GM21576 (cell line): ENCODE measurements at regions not wholly inside any gene's neighbourhood (a gene's known extent, or its start where the extent isn't known, plus 50 kb on each side); places are given as distances from the start of the nearest gene placed in this dataset.
"Not testable (repeated sequence)": the region's sequence is repeated elsewhere in the genome, so short reads cannot be mapped to it uniquely, and the experiment has no call there.

Source experiments
- ATAC-seq: cut with Tn5 transposase; IDR thresholded peaks from one replicate; pipeline ENCODE4 v1.9.1; 2021; ENCODE audit warnings: mild to moderate bottlenecking, moderate library complexity; ENCODE audit not compliant: unreplicated experiment

GRCh38 chrX:22526339-22526738 lies 253.6 kb downstream of the CBLL2 start:
- peak; percentile 99 for ATAC-seq

GRCh38 chrX:22527302-22527701 lies 254.6 kb downstream of the CBLL2 start:
- ATAC-seq: no peak

DNA sequence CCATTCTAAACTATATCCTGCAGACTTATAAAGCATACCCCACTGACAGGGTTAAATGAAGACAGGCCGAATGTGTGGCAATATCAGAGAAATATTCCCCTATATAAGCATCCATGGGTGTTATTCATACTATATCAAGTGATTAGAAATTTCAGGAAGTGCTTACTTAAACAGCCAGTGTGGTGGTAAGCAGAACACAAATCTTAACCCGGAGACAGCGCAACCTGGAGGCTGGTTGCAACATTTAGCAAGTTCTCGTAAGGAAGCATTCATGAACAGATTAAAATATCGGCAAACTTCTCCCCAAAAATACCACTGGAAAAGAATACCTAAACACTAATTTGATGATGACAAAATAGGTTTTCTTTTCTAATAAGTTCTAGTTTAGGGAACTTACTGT lies 261.2 kb downstream of the CBLL2 start:
- ATAC-seq: no peak

- no peak for ATAC-seq
Observed at GRCh38 chrX:22534643-22535042, 261.9 kb downstream of the CBLL2 start.

GRCh38 chrX:22536746-22537304 lies 264.1 kb downstream of the CBLL2 start:
- ATAC-seq: no peak

DNA sequence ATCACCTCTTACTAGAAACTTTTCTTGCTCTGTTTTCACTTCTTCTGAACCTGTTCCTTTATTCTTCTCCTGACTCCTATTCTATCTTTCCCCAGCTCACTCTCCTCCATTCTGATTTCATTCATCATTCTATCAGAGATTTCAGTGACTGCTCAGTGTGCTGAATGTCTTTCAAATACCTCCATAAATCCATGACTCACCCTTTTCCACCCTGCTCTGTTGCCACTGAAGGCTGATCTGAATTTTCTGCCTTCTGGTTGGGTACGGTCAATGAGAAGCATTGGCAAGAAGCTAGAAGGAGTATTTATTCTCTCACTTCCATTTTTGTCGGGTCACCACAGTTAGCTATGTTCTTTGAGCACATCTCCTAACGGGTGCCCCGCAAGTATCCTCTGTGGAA lies 265.9 kb downstream of the CBLL2 start:
- no peak for ATAC-seq

DNA sequence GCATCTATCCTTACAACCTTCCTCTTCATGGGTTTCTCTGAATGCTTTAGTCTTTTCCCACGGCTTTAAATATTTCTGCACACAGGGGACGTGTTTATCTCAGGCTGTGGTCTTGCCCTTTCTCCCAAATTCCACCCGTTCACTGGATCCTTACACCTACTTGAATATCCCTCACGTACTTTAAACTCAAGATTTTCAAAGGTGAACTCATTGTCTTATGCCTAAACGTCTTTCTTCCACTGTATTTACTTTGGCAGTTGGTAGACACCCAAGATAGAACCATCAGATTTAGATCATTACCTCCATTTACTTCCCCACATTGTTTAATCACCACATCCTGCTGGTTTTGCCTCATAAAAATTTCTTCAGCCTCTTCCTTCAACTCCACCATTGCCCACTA lies 269.2 kb downstream of the CBLL2 start:
- no peak for ATAC-seq

GRCh38 chrX:22542641-22543040 lies 269.9 kb downstream of the CBLL2 start:
- ATAC-seq: no peak

- no peak for ATAC-seq
Observed at GRCh38 chrX:22559506-22559905, 286.8 kb downstream of the CBLL2 start.

- ATAC-seq: no peak
Observed at GRCh38 chrX:22575161-22575845, 302.6 kb downstream of the CBLL2 start.

DNA sequence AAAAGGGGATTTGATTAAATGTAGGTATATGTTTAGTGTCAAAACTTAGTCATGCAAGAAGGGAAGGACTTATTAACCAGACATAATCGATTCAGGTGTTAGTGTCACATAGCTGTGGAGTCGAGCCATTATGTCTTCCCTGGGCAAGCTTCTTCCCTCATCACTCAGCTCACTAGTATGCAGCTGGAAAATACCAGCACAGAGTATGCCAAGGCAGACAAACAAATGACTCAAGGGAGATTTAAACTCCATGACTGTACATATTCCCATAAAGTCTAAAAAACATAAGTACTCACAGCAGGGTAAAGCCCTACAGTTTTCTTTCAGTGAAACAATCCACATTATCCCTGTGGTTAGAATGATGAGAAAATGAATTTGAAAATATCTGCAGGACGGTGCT lies 304.5 kb downstream of the CBLL2 start:
- ATAC-seq: no peak

DNA sequence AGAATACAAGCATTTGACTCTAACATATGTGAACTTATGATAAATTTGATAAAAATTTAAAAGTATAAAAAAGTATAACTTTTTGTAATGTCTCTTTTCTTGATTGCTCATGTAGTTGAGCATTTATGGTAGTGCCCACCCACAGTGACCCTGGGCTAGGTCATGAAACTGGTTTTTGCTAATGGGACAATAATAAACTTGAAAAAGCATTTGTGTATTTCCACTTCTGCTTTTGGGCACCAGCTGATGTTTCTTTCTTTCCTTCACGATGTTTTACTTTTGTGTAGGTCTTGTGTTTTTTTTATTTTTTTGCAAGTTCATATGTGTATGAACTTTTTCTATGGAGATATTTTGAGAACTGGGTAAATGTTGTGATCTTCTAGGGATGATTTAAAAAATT lies 313.1 kb downstream of the CBLL2 start:
- ATAC-seq: peak; percentile 85

GRCh38 chrX:22589845-22590244 lies 317.1 kb downstream of the CBLL2 start:
- ATAC-seq: no peak

DNA sequence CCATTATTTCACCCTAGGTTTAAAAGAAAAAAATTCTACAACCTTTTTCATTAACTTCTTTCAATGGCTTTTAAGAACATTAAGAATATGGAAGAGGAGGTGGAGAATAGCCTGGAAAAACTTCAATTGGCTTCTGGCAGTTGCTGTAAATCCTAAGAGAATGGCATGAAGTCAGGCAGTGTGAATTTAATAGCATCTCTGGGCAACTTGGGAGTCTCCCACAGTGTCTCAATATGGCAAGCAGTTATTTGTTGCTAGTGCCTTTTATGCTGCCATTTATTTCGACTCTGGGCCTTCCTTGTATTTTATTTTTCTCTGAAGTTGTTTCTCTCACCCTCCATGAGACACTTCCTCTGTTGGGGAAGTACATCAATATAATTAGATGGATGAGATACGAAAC lies 322.1 kb downstream of the CBLL2 start:
- no peak for ATAC-seq

GRCh38 chrX:22603060-22603459 lies 330.3 kb downstream of the CBLL2 start:
- no peak for ATAC-seq

- ATAC-seq: not testable (repeated sequence)
Observed at GRCh38 chrX:22609452-22609851, 336.7 kb downstream of the CBLL2 start.

DNA sequence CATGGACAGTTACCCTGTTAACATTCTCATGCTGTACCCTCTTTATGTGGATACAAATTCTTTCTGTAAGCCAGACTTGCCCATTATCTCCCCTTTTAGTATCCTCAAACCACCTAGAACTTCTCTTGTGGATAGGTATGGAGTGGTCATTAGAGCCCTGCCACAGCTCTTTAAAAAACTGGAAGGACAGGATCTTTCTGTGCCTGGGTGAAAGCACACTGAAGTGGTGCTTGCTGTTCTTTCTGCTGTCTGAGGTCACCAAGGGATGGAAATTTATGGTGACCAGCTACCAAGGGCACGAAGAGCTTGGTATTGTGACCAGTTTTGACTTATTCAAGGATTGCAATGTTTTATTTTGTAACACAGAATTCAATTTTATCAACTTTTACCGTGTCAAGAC lies 344.2 kb downstream of the CBLL2 start:
- ATAC-seq: no peak

- no peak for ATAC-seq
Observed at GRCh38 chrX:22627576-22627975, 354.9 kb downstream of the CBLL2 start.

DNA sequence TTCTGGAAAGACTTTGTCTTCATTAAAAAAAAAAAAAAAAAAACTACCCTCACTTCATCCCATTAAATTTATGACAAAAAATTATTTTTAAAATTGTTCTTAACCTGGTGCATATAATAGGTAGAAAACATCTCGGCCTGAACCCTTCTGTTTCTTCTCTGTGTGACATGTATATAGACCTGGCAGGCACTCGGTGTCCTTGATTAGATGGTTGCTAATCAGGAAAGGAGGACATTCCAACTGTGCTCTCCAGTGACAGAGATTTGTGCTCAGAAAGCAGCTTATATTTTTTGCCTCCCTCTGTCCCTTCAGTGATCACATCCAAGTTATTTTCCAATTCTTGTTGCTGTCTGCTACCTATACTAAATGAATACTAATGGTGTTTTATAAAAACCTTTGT lies 355.6 kb downstream of the CBLL2 start:
- ATAC-seq: no peak

- no peak for ATAC-seq
Observed at GRCh38 chrX:22629105-22629725, 356.5 kb downstream of the CBLL2 start.

DNA sequence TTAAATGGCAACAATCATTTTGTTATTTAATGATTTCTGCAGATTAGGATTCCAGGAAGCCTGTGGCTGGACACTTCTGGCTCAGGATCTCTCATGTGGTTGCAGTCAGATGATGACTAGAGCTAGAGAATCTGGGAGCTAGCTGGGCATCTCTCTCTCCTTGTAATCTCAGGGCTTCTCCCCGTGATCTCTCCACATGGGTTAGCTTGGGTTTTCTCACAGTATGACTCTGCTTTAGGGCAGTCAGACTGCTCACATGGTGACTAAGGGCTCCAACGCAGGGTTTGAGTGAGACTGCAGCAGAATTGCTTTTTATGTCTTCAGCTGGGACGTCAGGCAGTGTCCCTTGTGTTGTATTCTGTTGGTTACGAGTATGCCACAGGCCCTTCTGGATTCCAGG lies 361.4 kb downstream of the CBLL2 start:
- no peak for ATAC-seq

GRCh38 chrX:22634751-22635150 lies 362.0 kb downstream of the CBLL2 start:
- no peak for ATAC-seq

DNA sequence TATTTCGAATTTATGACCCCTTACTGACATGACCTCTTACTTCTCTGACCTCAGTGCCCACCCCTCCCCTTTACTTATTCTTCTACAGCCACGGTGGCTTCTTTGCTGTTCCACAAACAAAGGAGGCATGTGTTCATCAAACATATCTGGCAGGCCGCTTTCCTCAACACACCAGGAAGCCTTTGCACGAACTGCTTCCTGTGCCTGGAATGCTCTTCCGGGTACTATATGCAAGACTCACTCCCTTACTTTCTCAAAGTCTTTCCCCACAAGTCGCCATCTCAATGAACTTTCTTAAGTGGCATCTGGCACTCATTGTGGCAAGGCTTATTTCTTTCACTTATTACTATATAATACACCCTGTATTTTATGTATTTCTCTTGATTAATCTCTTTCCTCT lies 351.5 kb upstream of the DDX53 start:
- ATAC-seq: no peak
